Liver (tissue), 3 donors: ENCODE measurements at regions not wholly inside any gene's neighbourhood (a gene's known extent, or its start where the extent isn't known, plus 50 kb on each side); places are given as distances from the start of the nearest gene placed in this dataset.

ENCODE experiments used
- EGR1 ChIP-seq, 2 donors: IDR thresholded peaks; 2 replicates each; pipeline ENCODE4 v1.6.1; 2016 to 2018; ENCODE audit warnings: antibody characterized with exemption in 2 of 2, low read depth in 2 of 2
- FOXA1 ChIP-seq: IDR thresholded peaks from 2 replicates; pipeline ENCODE4 v1.6.1; 2016; ENCODE audit warnings: antibody characterized with exemption
- GABPA ChIP-seq, 2 donors: IDR thresholded peaks in 1 of 2; conservative IDR thresholded peaks in 1 of 2; 2 replicates each; pipeline ENCODE4 v1.6.1; 2016; ENCODE audit warnings: antibody characterized with exemption in 2 of 2, mild to moderate bottlenecking in 1 of 2, moderate library complexity in 1 of 2
- JUND ChIP-seq, 2 donors: IDR thresholded peaks; 2 replicates each; pipeline ENCODE4 v1.6.1; 2016; ENCODE audit warnings: antibody characterized with exemption in 2 of 2
- RAD21 ChIP-seq, 2 donors: IDR thresholded peaks; 2 replicates each; pipeline ENCODE4 v1.6.1; 2016; ENCODE audit warnings: antibody characterized with exemption in 2 of 2, mild to moderate bottlenecking in 2 of 2
- SP1 ChIP-seq: IDR thresholded peaks from 2 replicates; pipeline ENCODE4 v1.6.1; 2018; ENCODE audit warnings: antibody characterized with exemption, mild to moderate bottlenecking
- TAF1 ChIP-seq: conservative IDR thresholded peaks from 2 replicates; pipeline ENCODE4 v1.6.1; 2016; ENCODE audit warnings: antibody characterized with exemption, mild to moderate bottlenecking
- YY1 ChIP-seq: IDR thresholded peaks from 2 replicates; pipeline ENCODE4 v1.6.1; 2016; ENCODE audit warnings: antibody characterized with exemption, mild to moderate bottlenecking
- TF ChIP-seq, protein P1 (sequence below): fragments of 150-350 bp; IDR thresholded peaks from 2 replicates; pipeline ENCODE4 v1.5.1; 2017; ENCODE audit warnings: improper control_type of control experiment, low read depth, low read length; ENCODE audit not compliant: missing input control
- TF ChIP-seq, protein P2 (sequence below): IDR thresholded peaks from 2 replicates; pipeline ENCODE4 v1.6.1; 2016; ENCODE audit warnings: antibody characterized with exemption
- TF ChIP-seq, protein P3 (sequence below): IDR thresholded peaks from 2 replicates; pipeline ENCODE4 v1.6.1; 2016; ENCODE audit warnings: antibody characterized with exemption, mild to moderate bottlenecking
- TF ChIP-seq, protein P4 (sequence below): IDR thresholded peaks from 2 replicates; pipeline ENCODE4 v1.6.1; 2016; ENCODE audit warnings: antibody characterized with exemption
- donor health status: healthy.
- donor health status: healthy.

DNA sequence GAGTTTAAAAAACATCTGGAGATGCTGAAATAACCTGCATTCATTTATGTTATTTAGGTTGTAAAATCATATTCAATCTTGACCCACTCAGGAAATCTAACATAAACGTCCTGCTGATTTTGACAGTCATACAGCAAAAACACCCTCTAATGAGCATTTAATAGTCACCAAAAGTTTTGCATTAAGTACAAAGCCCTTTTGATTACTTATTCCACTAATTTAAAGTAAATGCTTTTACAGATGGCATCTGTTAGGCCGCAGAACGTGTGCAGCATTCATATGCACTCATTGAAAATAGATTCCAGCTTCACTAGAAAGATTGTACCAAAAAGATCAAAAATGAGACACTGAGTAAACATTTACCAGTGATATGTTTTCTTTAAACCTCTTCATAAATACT, 1295.1 kb downstream of the EFNB2 start:
- TF ChIP-seq, protein P1, sequence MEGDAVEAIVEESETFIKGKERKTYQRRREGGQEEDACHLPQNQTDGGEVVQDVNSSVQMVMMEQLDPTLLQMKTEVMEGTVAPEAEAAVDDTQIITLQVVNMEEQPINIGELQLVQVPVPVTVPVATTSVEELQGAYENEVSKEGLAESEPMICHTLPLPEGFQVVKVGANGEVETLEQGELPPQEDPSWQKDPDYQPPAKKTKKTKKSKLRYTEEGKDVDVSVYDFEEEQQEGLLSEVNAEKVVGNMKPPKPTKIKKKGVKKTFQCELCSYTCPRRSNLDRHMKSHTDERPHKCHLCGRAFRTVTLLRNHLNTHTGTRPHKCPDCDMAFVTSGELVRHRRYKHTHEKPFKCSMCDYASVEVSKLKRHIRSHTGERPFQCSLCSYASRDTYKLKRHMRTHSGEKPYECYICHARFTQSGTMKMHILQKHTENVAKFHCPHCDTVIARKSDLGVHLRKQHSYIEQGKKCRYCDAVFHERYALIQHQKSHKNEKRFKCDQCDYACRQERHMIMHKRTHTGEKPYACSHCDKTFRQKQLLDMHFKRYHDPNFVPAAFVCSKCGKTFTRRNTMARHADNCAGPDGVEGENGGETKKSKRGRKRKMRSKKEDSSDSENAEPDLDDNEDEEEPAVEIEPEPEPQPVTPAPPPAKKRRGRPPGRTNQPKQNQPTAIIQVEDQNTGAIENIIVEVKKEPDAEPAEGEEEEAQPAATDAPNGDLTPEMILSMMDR: no peak
- TF ChIP-seq, protein P2, sequence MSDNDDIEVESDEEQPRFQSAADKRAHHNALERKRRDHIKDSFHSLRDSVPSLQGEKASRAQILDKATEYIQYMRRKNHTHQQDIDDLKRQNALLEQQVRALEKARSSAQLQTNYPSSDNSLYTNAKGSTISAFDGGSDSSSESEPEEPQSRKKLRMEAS: no peak
- TF ChIP-seq, protein P3, sequence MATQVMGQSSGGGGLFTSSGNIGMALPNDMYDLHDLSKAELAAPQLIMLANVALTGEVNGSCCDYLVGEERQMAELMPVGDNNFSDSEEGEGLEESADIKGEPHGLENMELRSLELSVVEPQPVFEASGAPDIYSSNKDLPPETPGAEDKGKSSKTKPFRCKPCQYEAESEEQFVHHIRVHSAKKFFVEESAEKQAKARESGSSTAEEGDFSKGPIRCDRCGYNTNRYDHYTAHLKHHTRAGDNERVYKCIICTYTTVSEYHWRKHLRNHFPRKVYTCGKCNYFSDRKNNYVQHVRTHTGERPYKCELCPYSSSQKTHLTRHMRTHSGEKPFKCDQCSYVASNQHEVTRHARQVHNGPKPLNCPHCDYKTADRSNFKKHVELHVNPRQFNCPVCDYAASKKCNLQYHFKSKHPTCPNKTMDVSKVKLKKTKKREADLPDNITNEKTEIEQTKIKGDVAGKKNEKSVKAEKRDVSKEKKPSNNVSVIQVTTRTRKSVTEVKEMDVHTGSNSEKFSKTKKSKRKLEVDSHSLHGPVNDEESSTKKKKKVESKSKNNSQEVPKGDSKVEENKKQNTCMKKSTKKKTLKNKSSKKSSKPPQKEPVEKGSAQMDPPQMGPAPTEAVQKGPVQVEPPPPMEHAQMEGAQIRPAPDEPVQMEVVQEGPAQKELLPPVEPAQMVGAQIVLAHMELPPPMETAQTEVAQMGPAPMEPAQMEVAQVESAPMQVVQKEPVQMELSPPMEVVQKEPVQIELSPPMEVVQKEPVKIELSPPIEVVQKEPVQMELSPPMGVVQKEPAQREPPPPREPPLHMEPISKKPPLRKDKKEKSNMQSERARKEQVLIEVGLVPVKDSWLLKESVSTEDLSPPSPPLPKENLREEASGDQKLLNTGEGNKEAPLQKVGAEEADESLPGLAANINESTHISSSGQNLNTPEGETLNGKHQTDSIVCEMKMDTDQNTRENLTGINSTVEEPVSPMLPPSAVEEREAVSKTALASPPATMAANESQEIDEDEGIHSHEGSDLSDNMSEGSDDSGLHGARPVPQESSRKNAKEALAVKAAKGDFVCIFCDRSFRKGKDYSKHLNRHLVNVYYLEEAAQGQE: no peak
- no peak for TF ChIP-seq EGR1 (IDR thresholded peaks at IDR 0.05; ENCODE audit: low read depth in 2 of 2)
- TF ChIP-seq YY1: no peak
- TF ChIP-seq SP1: no peak
- TF ChIP-seq JUND (IDR thresholded peaks at IDR 0.05): no peak
- TF ChIP-seq TAF1: no peak
- no peak for TF ChIP-seq GABPA (IDR thresholded peaks at IDR 0.05 in 1 of 2, conservative IDR thresholded peaks at IDR 0.05 in 1 of 2)
- no peak for TF ChIP-seq RAD21 (IDR thresholded peaks at IDR 0.05)
- TF ChIP-seq, protein P4, sequence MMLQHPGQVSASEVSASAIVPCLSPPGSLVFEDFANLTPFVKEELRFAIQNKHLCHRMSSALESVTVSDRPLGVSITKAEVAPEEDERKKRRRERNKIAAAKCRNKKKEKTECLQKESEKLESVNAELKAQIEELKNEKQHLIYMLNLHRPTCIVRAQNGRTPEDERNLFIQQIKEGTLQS: no peak
- TF ChIP-seq FOXA1: no peak
